CD4-positive, alpha-beta T cell treated with Interleukin-6 for 4 hours (primary cell): ENCODE measurements at regions not wholly inside any gene's neighbourhood (a gene's known extent, or its start where the extent isn't known, plus 50 kb on each side); places are given as distances from the start of the nearest gene placed in this dataset.

Experiments
- DNase-seq: peaks from one replicate; pipeline ENCODE4 v3.0.0-alpha.2; 2020; ENCODE audit warnings: mixed read lengths

- DNase-seq, result no peak
These were observed 54.7 kb downstream of the MYEOV start for GRCh38 chr11:69348414-69349235.

GRCh38 chr11:69350040-69350439 is 56.1 kb downstream of the MYEOV start:
- no peak for DNase-seq

- DNase-seq, result no peak
These were observed 56.6 kb downstream of the MYEOV start for GRCh38 chr11:69350596-69350995.

GRCh38 chr11:69351460-69351859 is 57.5 kb downstream of the MYEOV start:
- no peak for DNase-seq

GRCh38 chr11:69352166-69352565 is 58.2 kb downstream of the MYEOV start:
- no peak for DNase-seq

GRCh38 chr11:69352715-69353319 is 58.9 kb downstream of the MYEOV start:
- DNase-seq, result no peak

- DNase-seq, result no peak
These were observed 60.0 kb downstream of the MYEOV start for GRCh38 chr11:69353696-69354544.

GRCh38 chr11:69354545-69354897 is 60.6 kb downstream of the MYEOV start:
- no peak for DNase-seq

- DNase-seq, result no peak
These were observed 61.5 kb downstream of the MYEOV start for GRCh38 chr11:69355346-69355940.

GRCh38 chr11:69355959-69356702 is 62.2 kb downstream of the MYEOV start:
- no peak for DNase-seq

GRCh38 chr11:69356703-69357457 is 62.9 kb downstream of the MYEOV start:
- no peak for DNase-seq

- DNase-seq, result no peak
These were observed 63.8 kb downstream of the MYEOV start for GRCh38 chr11:69357458-69358397.

GRCh38 chr11:69358398-69359020 is 64.6 kb downstream of the MYEOV start:
- no peak for DNase-seq

- DNase-seq, result no peak
These were observed 66.0 kb downstream of the MYEOV start for GRCh38 chr11:69359735-69360480.

- DNase-seq, result no peak
These were observed 66.7 kb downstream of the MYEOV start for GRCh38 chr11:69360606-69361005.

GRCh38 chr11:69361048-69361447 is 67.1 kb downstream of the MYEOV start:
- no peak for DNase-seq

- no peak for DNase-seq
These were observed 67.5 kb downstream of the MYEOV start for GRCh38 chr11:69361466-69361865.

GRCh38 chr11:69362315-69362714 is 68.4 kb downstream of the MYEOV start:
- DNase-seq, result no peak

- DNase-seq, result no peak
These were observed 71.0 kb downstream of the MYEOV start for GRCh38 chr11:69364921-69365320.
